IMR-90 (cell line): ENCODE measurements at regions not wholly inside any gene's neighbourhood (a gene's known extent, or its start where the extent isn't known, plus 50 kb on each side); places are given as distances from the start of the nearest gene placed in this dataset.

ENCODE experiments used
- ATAC-seq: fragments of 200-7000 bp; cut with Tn5 transposase; 2 replicates; pipeline ENCODE4 v1.9.1; 2020; ENCODE audit warnings: low read depth, mild to moderate bottlenecking, moderate library complexity
- BruUV-seq: library from RNA; stranded (reverse); fragments of 400-500 nt; replicated peaks from 2 replicates; lab custom pipeline; 2021; lab: Mats Ljungman, UMichigan
- CTCF ChIA-PET: fragments of 300-600 bp; formaldehyde crosslinking; extraction: SDS; loops from one replicate; lab custom pipeline; 2021; ENCODE audit warnings: antibody characterized with exemption; lab: Yijun Ruan, JAX
- POLR2A ChIA-PET: fragments of 300-600 bp; sonication (Branson Sonifier 250); formaldehyde crosslinking; loops from one replicate; lab custom pipeline; 2022; ENCODE audit warnings: antibody characterized with exemption; ENCODE audit not compliant: unreplicated experiment; lab: Charles Lee
- DNase-seq: peaks from one replicate; pipeline ENCODE4 v3.0.0; 2013
- H2AFZ ChIP-seq: replicated peaks from 2 replicates; pipeline ENCODE3; 2013; ENCODE audit warnings: low read length, mild to moderate bottlenecking; ENCODE audit not compliant: poor library complexity
- H2AK5ac ChIP-seq: 2 replicates; pipeline ENCODE4 v1.6.1; 2013; ENCODE audit warnings: low read depth, low read length, inconsistent platforms
- H2AK9ac ChIP-seq: replicated peaks from 2 replicates; pipeline ENCODE3; 2013; ENCODE audit warnings: mild to moderate bottlenecking, low read depth, low read length, moderate library complexity; ENCODE audit not compliant: poor library complexity
- H2BK120ac ChIP-seq: 2 replicates; pipeline ENCODE4 v1.6.1; 2013; ENCODE audit warnings: low read depth, low read length, inconsistent platforms
- H2BK15ac ChIP-seq: 3 replicates; pipeline ENCODE4 v1.6.1; 2013; ENCODE audit warnings: low read depth, low read length, inconsistent platforms
- H2BK20ac ChIP-seq: 2 replicates; pipeline ENCODE4 v1.6.1; 2013; ENCODE audit warnings: low read depth, mild to moderate bottlenecking, inconsistent platforms, low read length, moderate library complexity
- H2BK5ac ChIP-seq: 2 replicates; pipeline ENCODE4 v1.6.1; 2013; ENCODE audit warnings: mild to moderate bottlenecking, low read depth, low read length, inconsistent platforms; ENCODE audit not compliant: poor library complexity, severe bottlenecking
- H3K14ac ChIP-seq: replicated peaks from 2 replicates; pipeline ENCODE4 v1.6.1; 2013; ENCODE audit warnings: low read depth, low read length, inconsistent platforms
- H3K18ac ChIP-seq: 2 replicates; pipeline ENCODE4 v1.6.1; 2013; ENCODE audit warnings: low read depth, low read length, control low read depth
- H3K23ac ChIP-seq: 2 replicates; pipeline ENCODE4 v1.6.1; 2013; ENCODE audit warnings: low read depth, low read length, inconsistent platforms
- H3K27ac ChIP-seq: 2 replicates; pipeline ENCODE4 v1.5.1; 2013; ENCODE audit warnings: mild to moderate bottlenecking, control low read depth, low read length; ENCODE audit not compliant: insufficient read depth
- H3K27me3 ChIP-seq: 2 replicates; pipeline ENCODE4 v1.6.1; 2013; ENCODE audit warnings: low read length; ENCODE audit not compliant: control insufficient read depth, insufficient read depth
- H3K36me3 ChIP-seq: 2 replicates; pipeline ENCODE4 v1.6.1; 2013; ENCODE audit warnings: low read length, mixed read lengths; ENCODE audit not compliant: control insufficient read depth, insufficient read depth
- H3K4ac ChIP-seq: 2 replicates; pipeline ENCODE4 v1.6.1; 2013; ENCODE audit warnings: low read depth, low read length, inconsistent platforms
- H3K4me1 ChIP-seq: 2 replicates; pipeline ENCODE4 v1.6.1; 2013; ENCODE audit warnings: low read length, mixed read lengths; ENCODE audit not compliant: control insufficient read depth, insufficient read depth
- H3K4me2 ChIP-seq: 2 replicates; pipeline ENCODE4 v1.6.1; 2013; ENCODE audit warnings: low read depth, mild to moderate bottlenecking, control low read depth, low read length, moderate library complexity
- H3K4me3 ChIP-seq: 2 replicates; pipeline ENCODE4 v1.5.1; 2013; ENCODE audit warnings: low read depth, mild to moderate bottlenecking, control low read depth, low read length, moderate library complexity; ENCODE audit not compliant: insufficient read depth
- H3K56ac ChIP-seq: 2 replicates; pipeline ENCODE4 v1.6.1; 2013; ENCODE audit warnings: low read length, inconsistent platforms; ENCODE audit not compliant: insufficient read depth; ENCODE audit errors: extremely low read depth
- H3K79me1 ChIP-seq, 2 experiments: 2 replicates each; pipeline ENCODE4 v1.6.1; 2013; ENCODE audit warnings: low read length in 2 of 2, inconsistent platforms in 1 of 2, low read depth in 1 of 2
- H3K9ac ChIP-seq: 2 replicates; pipeline ENCODE4 v1.6.1; 2013; ENCODE audit warnings: low read depth, low read length, control low read depth
- H3K9me1 ChIP-seq: 2 replicates; pipeline ENCODE4 v1.6.1; 2013; ENCODE audit warnings: low read length, inconsistent platforms; ENCODE audit not compliant: insufficient read depth
- H3K9me3 ChIP-seq: 2 replicates; pipeline ENCODE4 v1.6.1; 2013; ENCODE audit warnings: low read length; ENCODE audit not compliant: control insufficient read depth, insufficient read depth
- H4K20me1 ChIP-seq: 2 replicates; pipeline ENCODE4 v1.6.1; 2013; ENCODE audit warnings: low read length, inconsistent platforms; ENCODE audit not compliant: insufficient read depth
- H4K5ac ChIP-seq: 2 replicates; pipeline ENCODE4 v1.6.1; 2013; ENCODE audit warnings: mild to moderate bottlenecking, low read depth, low read length, control low read depth
- H4K8ac ChIP-seq, 2 experiments: 2 replicates each; pipeline ENCODE4 v1.6.1; 2013; ENCODE audit warnings: low read depth in 2 of 2, low read length in 2 of 2, control low read depth in 1 of 2, inconsistent platforms in 1 of 2
- H4K91ac ChIP-seq: 2 replicates; pipeline ENCODE4 v1.6.1; 2013; ENCODE audit warnings: low read depth, low read length, inconsistent platforms; ENCODE audit not compliant: insufficient read depth
- BHLHE40 ChIP-seq: fragments of 150-350 bp; IDR thresholded peaks from 2 replicates; pipeline ENCODE4 v1.6.1; 2016; ENCODE audit warnings: mild to moderate bottlenecking, low read depth, low read length
- FOS ChIP-seq: fragments of 150-350 bp; IDR thresholded peaks from 2 replicates; pipeline ENCODE4 v1.6.1; 2016; ENCODE audit warnings: low read depth, low read length
- WGBS, 2 experiments: methylation state at CpG; one replicate each; pipeline versions ENCODE4 v1.1.5 to v1.1.7; 2013; ENCODE audit warnings: missing lambda C conversion rate in 2 of 2; ENCODE audit not compliant: insufficient read length in 1 of 2; ENCODE audit errors: extremely low coverage in 2 of 2; 5-methylcytosine and 5-hydroxymethylcytosine counted together
- dilution Hi-C: fragments of 300-500 bp; cut with HindIII; formaldehyde crosslinking; loops from one replicate; pipeline ENCODE4 v1.14.3; 2018; ENCODE audit warnings: low sequenced_read_pairs; ENCODE audit not compliant: unreplicated experiment
- in situ Hi-C: fragments of 300-500 bp; cut with MboI; formaldehyde crosslinking; loops from 3 replicates; pipeline ENCODE4 v1.14.3; 2019; ENCODE audit warnings: low sequenced_read_pairs, inconsistent platforms, mixed read lengths
- intact Hi-C: fragments of 100-400 bp; cut with micrococcal nuclease; formaldehyde crosslinking; loops from 2 replicates; pipeline ENCODE4 v1.10.0; 2022

GRCh38 chr13:107035778-107036177 lies 467.8 kb upstream of the ARGLU1 start:
- ATAC-seq (peak; percentile 86), DNase-seq (peak; percentile 89)
- Histone ChIP-seq H3K4me3 (no peak overlapping the region), H2AK5ac (no peak overlapping the region), H3K9me3 (no peaks in the 10 kb centered on the region), H2BK120ac (0 out of 2 replicates have a peak overlapping the region, but pooled peaks have one; percentile 35), H2BK15ac (no peak overlapping the region), H3K18ac (peak overlapping the region; percentile 32; the same call in 1 of the 2 replicates), H3K79me1 (no peaks in the 10 kb centered on the region), H4K20me1 (no peaks in the 10 kb centered on the region), H3K23ac (no peak overlapping the region), H2BK20ac (no peak overlapping the region), H3K9me1 (peaks cover 3% of the 10 kb centered on the region; the same call in 1 of the 2 replicates), H3K27me3 (no peaks in the 10 kb centered on the region), H3K4me2 (peak overlapping the region; percentile 76; the same call in 1 of the 2 replicates), H4K91ac (no peak overlapping the region), H4K8ac (peak overlapping the region in 1 of 2 experiments; percentile 27; a peak in 1 of 4 replicates), H3K36me3 (no peaks in the 10 kb centered on the region), H2AFZ (no peak overlapping the region), H4K5ac (no peak overlapping the region), H2AK9ac (no peak overlapping the region), H3K4me1 (peaks cover 15% of the 10 kb centered on the region), H3K14ac (no peak overlapping the region), H3K9ac (no peak overlapping the region), H3K56ac (peak overlapping the region; percentile 84), H3K4ac (no peak overlapping the region), H3K27ac (0 out of 2 replicates have a peak overlapping the region, but pooled peaks have one; percentile 26), H2BK5ac (peak overlapping the region; percentile 80)
- no CpG with 5 or more reads among the region's 2 CpGs for WGBS, 2 experiments
- TF ChIP-seq FOS: peak; percentile 24; the same call in 1 of the 2 replicates
- no peak for TF ChIP-seq BHLHE40
- intact Hi-C loops (no loop called here), dilution Hi-C loops (no loop called here), in situ Hi-C loops (no loop called here)
- no TSS peak for BruUV-seq
- ChIA-PET POLR2A (no interaction called here), CTCF (no interaction called here)
